Natural killer cell treated with Interleukin-12 subunit alpha and Interleukin-12 subunit beta and Interleukin-15 and Interleukin-18, amount 100 ng/mL, for 72 hours (primary cell): ENCODE measurements at regions not wholly inside any gene's neighbourhood (a gene's known extent, or its start where the extent isn't known, plus 50 kb on each side); places are given as distances from the start of the nearest gene placed in this dataset.

Experiments
- ATAC-seq, 2 donors: fragments of 150-1000 bp; cut with Tn5 transposase in 1 of 2; sonication (Bioruptor Pico), chemical (Tn5 transposase) in 1 of 2; 2 replicates each; pipeline ENCODE4 v1.10.0; 2021
- DNase-seq: peaks from one replicate; pipeline ENCODE4 v3.0.0; 2022; ENCODE audit warnings: low spot score
- H3K27ac Mint-ChIP-seq, 2 donors: 1 replicate in 1 of 2; 2 replicates in 1 of 2; pipeline ENCODE4 v1.8.0; 2022; ENCODE audit warnings: mixed read lengths in 2 of 2, mild to moderate bottlenecking in 1 of 2, moderate library complexity in 1 of 2
- H3K27me3 Mint-ChIP-seq, 2 donors: 1 replicate in 1 of 2; 2 replicates in 1 of 2; pipeline ENCODE4 v1.8.0; 2022; ENCODE audit warnings: mixed read lengths in 2 of 2
- H3K36me3 Mint-ChIP-seq: one replicate; pipeline ENCODE4 v1.8.0; 2022; ENCODE audit warnings: mixed read lengths
- H3K4me1 Mint-ChIP-seq, 2 donors: 1 replicate in 1 of 2; 2 replicates in 1 of 2; pipeline ENCODE4 v1.8.0; 2022; ENCODE audit warnings: low read depth in 2 of 2, mixed read lengths in 2 of 2, mild to moderate bottlenecking in 1 of 2
- H3K4me3 Mint-ChIP-seq: one replicate; pipeline ENCODE4 v1.8.0; 2022; ENCODE audit warnings: mixed read lengths
- H3K9me3 Mint-ChIP-seq: 2 replicates; pipeline ENCODE4 v1.8.0; 2022; ENCODE audit warnings: mixed read lengths

DNA sequence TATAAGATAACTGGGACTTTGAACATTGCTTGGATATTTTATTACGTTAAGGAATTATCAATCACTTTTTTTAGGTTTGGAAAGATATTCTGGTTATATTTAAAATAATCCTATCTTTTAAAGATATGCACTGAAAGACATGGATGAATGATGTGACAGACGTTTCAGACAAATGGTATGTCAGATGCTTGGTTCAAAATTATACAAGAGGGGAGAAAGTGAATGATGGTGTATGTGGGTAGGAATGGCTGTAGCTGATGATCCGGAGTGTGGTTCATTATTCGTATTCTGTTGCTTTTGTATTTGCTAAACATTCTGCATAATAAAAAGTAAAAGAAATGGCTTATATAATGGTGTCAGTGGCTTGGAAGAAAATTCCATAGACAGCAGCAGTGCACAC lies 51.0 kb upstream of the SNRPB2 start:
- Mint-ChIP-seq H3K27ac (no peak overlapping the region), H3K4me1 (no peaks in the 10 kb centered on the region), H3K9me3 (no peaks in the 10 kb centered on the region), H3K27me3 (peaks cover 3 to 26% of the 10 kb centered on the region in 2 donors), H3K4me3 (no peak overlapping the region), H3K36me3 (no peaks in the 10 kb centered on the region)
- no peak for ATAC-seq
- no peak for DNase-seq

DNA sequence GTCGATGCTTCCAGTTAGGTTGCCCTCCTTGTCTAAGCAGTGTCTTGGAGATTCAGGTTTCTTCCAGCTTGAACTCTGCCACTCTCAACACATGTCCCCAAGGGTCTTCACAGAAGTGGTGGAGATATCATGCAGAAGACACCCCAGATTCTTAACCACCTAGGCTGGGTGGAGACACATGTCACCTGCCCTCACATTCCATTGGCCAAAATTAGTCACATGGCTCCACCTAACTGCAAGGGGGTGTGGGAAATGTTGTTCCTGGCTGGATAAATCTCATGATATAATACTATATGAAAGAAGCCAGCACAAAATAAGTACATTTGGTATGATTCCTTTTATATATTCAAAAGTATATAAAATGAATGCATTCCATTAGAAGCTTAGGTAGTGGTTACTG lies 52.9 kb upstream of the SNRPB2 start:
- H3K4me3 Mint-ChIP-seq, result no peak overlapping the region

DNA sequence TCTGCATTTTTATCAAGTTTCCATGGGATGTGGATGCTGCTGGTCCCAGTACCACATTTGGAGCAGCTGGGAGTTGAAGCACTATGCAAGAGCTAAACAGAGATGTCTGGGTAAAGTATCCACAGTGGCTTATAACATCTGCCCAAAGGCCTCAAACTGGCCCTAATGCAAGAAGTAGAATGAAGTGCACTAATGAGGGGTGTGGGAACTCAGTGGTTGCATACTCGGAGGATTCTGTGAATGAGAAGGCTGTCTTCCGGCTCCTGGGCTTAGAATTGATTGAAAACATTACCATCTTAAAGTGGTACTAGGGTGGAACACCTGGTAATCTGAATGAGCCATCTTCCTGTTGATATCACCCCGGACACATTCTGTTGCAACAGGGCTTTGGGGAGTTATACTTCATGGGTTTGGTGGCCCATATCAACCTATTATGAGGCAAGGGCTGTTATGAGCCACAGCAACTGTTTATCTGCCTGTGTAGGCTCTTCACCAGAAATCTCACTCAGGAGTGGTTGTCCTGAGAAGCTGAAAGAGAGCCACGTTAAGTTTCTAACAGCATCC lies 54.7 kb upstream of the SNRPB2 start:
- DNase-seq, result no peak
- H3K27ac Mint-ChIP-seq, result peak overlapping the region in 1 of 2 donors; percentile 47

More for the DNA sequence above, 52.9 kb upstream of the SNRPB2 start:
- no peak overlapping the region for H3K27ac Mint-ChIP-seq
- peaks cover 6 to 26% of the 10 kb centered on the region in 2 donors for H3K27me3 Mint-ChIP-seq
- ATAC-seq (no peak), DNase-seq (no peak)
- no peaks in the 10 kb centered on the region for H3K36me3 Mint-ChIP-seq
- H3K9me3 Mint-ChIP-seq, result no peaks in the 10 kb centered on the region
- H3K4me1 Mint-ChIP-seq, result no peaks in the 10 kb centered on the region

DNA sequence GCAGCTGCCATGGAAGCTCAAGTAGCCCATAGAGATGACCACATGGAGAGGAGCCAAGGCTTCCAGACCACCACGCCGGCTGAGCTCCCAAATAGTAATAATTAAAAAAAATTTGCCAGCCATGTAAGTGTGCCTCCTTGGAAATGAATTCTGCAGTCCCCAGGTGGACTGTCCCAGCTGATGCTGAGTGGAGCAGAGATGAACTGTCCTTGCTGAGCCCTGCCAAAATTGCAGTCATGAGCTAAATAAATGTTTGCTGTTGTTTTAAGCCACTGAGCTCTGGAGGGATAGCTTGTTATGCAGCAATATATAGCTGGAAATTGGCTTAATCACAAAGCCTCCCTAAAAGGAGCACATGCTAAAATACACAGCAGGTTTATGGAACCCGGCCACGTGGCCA lies 55.6 kb upstream of the SNRPB2 start:
- Mint-ChIP-seq H3K4me3 (no peak overlapping the region), H3K4me1 (no peaks in the 10 kb centered on the region), H3K27ac (no peak overlapping the region), H3K36me3 (no peaks in the 10 kb centered on the region), H3K27me3 (peaks cover 10 to 27% of the 10 kb centered on the region in 2 donors), H3K9me3 (no peaks in the 10 kb centered on the region)
- no peak for DNase-seq
- no peak for ATAC-seq

More for the DNA sequence above, 54.7 kb upstream of the SNRPB2 start:
- H3K36me3 Mint-ChIP-seq, result no peaks in the 10 kb centered on the region
- H3K4me1 Mint-ChIP-seq, result no peaks in the 10 kb centered on the region
- ATAC-seq, result peak in 1 of 2 donors; percentile 85
- no peak overlapping the region for H3K4me3 Mint-ChIP-seq
- H3K9me3 Mint-ChIP-seq, result no peaks in the 10 kb centered on the region
- peaks cover 8 to 26% of the 10 kb centered on the region in 2 donors for H3K27me3 Mint-ChIP-seq

DNA sequence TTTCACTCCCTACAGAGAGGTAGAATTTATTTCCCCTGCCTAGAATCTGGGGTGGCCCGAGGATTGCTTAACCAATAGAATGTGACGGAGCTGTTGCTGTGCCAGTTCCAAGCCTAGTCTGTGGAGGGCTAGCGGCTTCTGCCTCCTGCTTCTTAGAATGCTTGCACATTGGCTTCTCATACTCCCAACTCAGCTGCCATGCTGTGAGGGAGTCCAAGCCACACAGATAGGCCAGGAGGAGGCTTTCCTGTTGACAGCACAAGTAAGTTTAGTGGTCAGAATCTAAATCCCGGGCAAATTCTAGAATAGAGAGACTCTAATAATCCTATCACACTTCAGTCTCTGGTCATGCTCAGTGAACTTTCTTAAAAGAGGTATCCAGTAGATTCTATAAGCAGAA lies 57.5 kb upstream of the SNRPB2 start:
- Mint-ChIP-seq H3K9me3 (no peaks in the 10 kb centered on the region), H3K4me1 (no peaks in the 10 kb centered on the region), H3K36me3 (no peaks in the 10 kb centered on the region), H3K27ac (no peak overlapping the region), H3K4me3 (no peak overlapping the region), H3K27me3 (peaks cover 9 to 10% of the 10 kb centered on the region in 2 donors)
- ATAC-seq (no peak), DNase-seq (no peak)

DNA sequence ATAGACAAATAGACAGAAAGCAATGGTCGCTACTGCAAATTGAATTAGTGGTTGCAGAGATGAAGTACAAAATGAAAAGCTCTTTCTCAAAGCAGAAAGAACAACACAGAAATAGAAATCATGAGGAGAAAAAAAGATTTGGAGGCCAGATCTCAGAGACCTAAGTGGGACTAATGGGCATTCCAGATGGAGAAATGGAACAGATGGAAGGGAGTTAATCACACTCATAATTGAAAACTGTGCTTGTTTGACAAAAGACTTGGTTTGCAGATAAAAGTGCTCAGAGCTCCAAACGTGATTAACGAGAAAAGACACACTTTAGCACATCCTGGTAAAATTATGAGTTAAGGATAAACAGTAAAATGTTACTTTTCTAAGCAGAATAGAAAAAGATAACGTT lies 58.1 kb upstream of the SNRPB2 start:
- ATAC-seq, result no peak

DNA sequence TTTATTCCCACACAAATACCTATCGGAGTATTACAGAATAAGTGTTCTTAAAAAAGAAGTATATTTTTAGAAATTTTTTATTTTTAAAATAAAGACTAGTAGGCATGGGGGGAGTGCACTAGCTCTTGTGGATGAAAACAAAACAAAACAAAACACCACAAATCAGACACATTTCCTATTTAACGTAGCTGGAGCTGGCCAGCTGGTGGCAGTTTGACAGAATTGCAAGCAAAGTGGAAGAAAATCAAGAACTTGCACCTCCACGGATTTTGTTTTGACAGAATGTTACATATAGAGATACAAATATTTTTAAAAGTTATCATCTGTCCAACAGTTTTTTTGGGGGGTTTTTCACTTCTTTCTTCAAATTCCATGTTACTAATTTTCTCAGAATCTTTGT lies 63.6 kb upstream of the SNRPB2 start:
- no peak overlapping the region for H3K27ac Mint-ChIP-seq
- no peaks in the 10 kb centered on the region for H3K4me1 Mint-ChIP-seq
- H3K4me3 Mint-ChIP-seq, result no peak overlapping the region
- no peaks in the 10 kb centered on the region for H3K9me3 Mint-ChIP-seq
- peaks cover 12 to 33% of the 10 kb centered on the region in 2 donors for H3K27me3 Mint-ChIP-seq
- DNase-seq (no peak), ATAC-seq (no peak)
- no peaks in the 10 kb centered on the region for H3K36me3 Mint-ChIP-seq

More for the DNA sequence above, 58.1 kb upstream of the SNRPB2 start:
- Mint-ChIP-seq H3K27me3 (peaks cover 8 to 10% of the 10 kb centered on the region in 2 donors), H3K27ac (no peak overlapping the region), H3K9me3 (no peaks in the 10 kb centered on the region), H3K36me3 (no peaks in the 10 kb centered on the region), H3K4me1 (no peaks in the 10 kb centered on the region), H3K4me3 (no peak overlapping the region)
- no peak for DNase-seq

DNA sequence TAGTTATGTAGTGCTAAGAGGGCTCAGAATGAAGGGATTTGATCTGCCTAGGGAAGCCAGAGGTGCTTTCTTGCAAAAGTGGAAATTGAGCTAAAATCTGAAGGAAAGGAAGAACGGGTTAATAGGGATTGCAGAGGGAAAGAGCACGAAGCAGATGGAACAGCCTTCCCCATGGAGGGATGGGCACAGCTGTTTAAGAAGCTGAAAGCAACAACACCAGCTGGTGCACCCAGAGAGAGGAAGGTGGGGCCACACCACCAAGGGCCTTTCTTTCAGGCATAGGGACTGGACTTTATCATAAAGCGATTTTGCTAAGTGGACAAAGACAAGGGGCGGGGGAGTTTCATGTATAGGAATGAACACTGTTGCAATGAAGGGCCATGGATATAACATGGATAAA lies 65.8 kb upstream of the SNRPB2 start:
- no peak for ATAC-seq
- Mint-ChIP-seq H3K36me3 (no peaks in the 10 kb centered on the region), H3K4me3 (no peak overlapping the region)

DNA sequence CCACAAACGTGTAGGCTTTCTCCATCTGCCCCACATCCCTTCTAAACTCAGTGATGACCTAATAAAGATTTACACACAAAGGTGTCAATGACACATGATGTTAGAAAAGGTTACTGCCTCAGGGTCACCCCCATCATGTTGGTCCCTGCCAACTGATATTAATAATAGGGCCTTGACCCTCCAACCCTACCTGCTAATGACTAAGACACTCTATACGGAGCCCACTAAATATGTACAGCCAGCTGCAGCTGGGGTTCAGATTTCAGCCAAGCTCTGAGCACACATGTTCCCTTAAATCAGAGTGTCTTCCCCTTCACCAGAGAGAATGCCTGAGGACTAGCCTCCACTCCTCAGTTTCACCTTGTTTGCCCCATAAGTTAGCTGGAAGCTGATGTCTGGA lies 67.4 kb upstream of the SNRPB2 start:
- Mint-ChIP-seq H3K9me3 (no peaks in the 10 kb centered on the region), H3K4me3 (no peak overlapping the region), H3K36me3 (no peaks in the 10 kb centered on the region), H3K4me1 (no peaks in the 10 kb centered on the region), H3K27ac (no peak overlapping the region), H3K27me3 (peaks cover 14 to 27% of the 10 kb centered on the region in 2 donors)
- ATAC-seq (no peak), DNase-seq (no peak)

More for the DNA sequence above, 65.8 kb upstream of the SNRPB2 start:
- Mint-ChIP-seq H3K4me1 (no peaks in the 10 kb centered on the region), H3K9me3 (no peaks in the 10 kb centered on the region), H3K27ac (no peak overlapping the region), H3K27me3 (peaks cover 7 to 27% of the 10 kb centered on the region in 2 donors)
- no peak for DNase-seq

DNA sequence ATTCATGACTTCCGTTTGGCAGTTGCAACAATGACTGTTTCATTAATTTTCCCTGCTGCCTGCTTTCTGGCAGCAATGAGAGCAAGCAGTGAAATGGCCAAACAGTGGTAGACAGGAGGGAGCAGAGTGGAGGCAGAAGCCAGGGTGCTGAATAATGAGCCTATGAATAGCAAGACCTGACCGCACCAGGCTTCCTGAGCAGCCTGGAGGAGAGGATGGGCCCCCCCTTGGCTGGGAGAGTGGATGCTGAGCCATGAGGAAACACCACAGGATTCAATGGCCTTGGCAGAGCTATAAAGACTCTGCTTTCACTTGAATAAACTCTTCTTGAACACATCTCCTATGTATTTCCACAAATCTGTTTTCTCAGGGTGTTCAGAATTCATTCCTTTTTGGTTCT lies 68.1 kb upstream of the SNRPB2 start:
- H3K9me3 Mint-ChIP-seq, result no peaks in the 10 kb centered on the region
- no peak overlapping the region for H3K27ac Mint-ChIP-seq
- no peaks in the 10 kb centered on the region for H3K4me1 Mint-ChIP-seq
- no peak overlapping the region for H3K4me3 Mint-ChIP-seq
- no peaks in the 10 kb centered on the region for H3K36me3 Mint-ChIP-seq
- peaks cover 16 to 27% of the 10 kb centered on the region in 2 donors for H3K27me3 Mint-ChIP-seq
- no peak for ATAC-seq
- DNase-seq, result no peak

DNA sequence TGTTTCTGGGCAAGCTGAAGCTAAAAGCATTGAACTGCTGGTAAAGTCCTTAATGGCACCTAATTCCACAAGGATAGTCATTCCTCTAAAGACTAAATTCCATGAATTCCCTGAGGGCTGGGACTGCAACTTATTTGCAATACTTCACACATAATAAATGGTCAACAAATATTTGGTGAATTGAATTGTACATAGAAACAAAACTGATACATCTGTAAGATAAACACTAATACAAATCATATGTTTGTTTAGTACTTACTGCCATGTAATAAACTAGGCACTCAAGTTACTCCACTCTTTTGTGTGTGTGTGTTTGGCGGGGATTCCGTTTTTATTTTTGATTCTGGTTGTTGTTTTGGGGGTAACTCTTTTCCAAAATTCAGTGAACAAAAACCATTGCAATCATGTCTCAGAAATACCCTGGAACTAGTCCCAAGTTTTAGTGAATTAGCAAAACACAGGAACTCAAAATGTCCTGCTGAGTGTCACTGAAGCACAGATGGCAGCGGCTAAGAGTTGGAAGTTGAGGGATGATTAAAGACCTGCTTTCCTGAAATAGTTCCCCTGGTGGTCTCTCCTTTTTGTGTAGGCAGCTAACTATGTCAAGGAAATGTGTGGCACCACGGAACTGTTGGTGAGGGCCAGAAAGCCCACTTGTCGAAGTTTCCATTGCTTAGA lies 74.8 kb upstream of the SNRPB2 start:
- Mint-ChIP-seq H3K4me1 (no peaks in the 10 kb centered on the region), H3K27ac (no peak overlapping the region), H3K27me3 (peaks cover 7 to 14% of the 10 kb centered on the region in 2 donors), H3K4me3 (no peak overlapping the region), H3K9me3 (no peaks in the 10 kb centered on the region), H3K36me3 (no peaks in the 10 kb centered on the region)
- no peak for ATAC-seq
- no peak for DNase-seq

DNA sequence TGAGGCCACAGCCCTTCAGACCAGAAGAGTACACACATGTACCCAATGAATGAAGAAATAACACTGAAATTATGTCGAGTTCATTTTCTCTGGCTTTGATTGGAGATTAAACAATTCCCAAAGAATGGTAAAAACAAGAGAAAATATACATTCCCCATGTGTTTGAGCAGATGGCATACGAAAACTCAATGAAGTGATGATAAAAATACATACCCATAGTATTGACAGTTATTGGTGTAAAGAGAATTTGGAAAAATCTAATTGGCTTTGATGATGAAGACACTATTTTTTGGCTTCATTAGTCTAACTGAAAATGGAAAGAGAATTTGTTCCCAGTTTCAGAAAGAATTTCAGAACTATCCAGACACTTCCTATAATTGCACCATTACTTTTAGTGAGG lies 76.6 kb upstream of the SNRPB2 start:
- no peaks in the 10 kb centered on the region for H3K36me3 Mint-ChIP-seq
- H3K4me1 Mint-ChIP-seq, result no peaks in the 10 kb centered on the region
- H3K4me3 Mint-ChIP-seq, result no peak overlapping the region
- ATAC-seq (no peak), DNase-seq (no peak)
- peaks cover 9 to 13% of the 10 kb centered on the region in 2 donors for H3K27me3 Mint-ChIP-seq
- H3K9me3 Mint-ChIP-seq, result no peaks in the 10 kb centered on the region
- H3K27ac Mint-ChIP-seq, result no peak overlapping the region

DNA sequence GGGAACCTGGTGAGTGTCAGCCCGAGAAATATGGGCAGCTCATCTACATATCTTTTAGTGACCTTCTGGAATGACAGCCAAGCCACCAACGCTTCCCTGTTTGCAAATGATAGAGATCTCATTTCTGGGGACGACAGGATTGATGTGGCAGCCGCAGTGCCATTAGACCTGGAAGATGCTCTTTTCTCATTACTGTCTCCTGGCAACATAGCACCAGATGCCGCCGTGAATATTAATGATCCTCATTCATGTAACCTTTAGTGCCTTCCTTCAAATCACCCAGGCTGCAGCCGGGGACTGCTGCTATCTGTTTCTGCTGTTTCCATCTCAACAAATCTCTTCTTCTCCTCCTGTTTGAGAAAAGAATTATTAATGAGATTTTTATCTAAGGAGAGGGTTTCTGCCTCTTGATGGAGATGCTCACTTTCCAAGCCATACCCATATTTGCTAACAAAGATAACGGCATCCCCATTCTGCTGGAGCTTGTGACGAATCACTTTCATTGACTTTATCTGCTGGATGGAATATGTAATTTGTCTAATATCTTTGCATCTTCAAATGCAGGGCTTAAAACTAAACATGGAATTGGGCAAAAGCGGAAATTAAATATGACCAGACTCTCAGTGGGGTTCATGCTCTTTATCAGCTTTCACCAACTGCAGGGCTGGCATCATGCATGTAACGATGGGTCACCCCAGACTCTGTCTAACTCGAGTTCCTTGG lies 74.8 kb upstream of the KIF16B start:
- Mint-ChIP-seq H3K27ac (no peak overlapping the region), H3K4me3 (no peak overlapping the region), H3K4me1 (no peaks in the 10 kb centered on the region), H3K9me3 (no peaks in the 10 kb centered on the region), H3K27me3 (peaks cover 6 to 21% of the 10 kb centered on the region in 2 donors), H3K36me3 (no peaks in the 10 kb centered on the region)
- DNase-seq, result no peak
- no peak for ATAC-seq

DNA sequence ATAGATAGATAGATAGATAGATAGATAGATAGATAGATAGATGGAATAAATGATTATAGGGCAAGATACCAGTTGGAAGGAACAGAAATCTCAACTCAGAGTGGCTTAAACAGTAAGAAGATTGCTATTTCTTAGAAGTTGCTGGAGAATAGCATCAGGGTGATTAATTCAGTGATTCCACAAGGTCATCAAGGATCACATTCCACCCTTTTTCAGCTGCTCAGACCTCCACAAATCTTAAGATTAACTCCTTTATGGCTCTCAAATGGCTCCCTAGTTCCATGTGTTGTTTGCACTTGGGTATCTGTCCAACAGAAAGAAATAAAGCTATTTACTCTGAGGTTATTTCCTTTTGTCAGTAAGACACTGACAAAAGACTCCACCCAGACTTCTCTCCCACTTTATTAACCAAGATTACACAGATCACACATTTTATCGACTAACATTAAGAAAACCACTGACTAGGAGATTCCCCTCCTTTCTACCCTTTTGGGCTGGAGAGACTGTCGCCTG lies 68.3 kb upstream of the KIF16B start:
- Mint-ChIP-seq H3K4me3 (no peak overlapping the region), H3K4me1 (no peaks in the 10 kb centered on the region), H3K36me3 (no peaks in the 10 kb centered on the region), H3K27ac (no peak overlapping the region), H3K9me3 (no peaks in the 10 kb centered on the region), H3K27me3 (peaks cover 7 to 19% of the 10 kb centered on the region in 2 donors)
- no peak for ATAC-seq
- no peak for DNase-seq
